CD4-positive, alpha-beta T cell treated with Interleukin-10 for 1 hour (primary cell): ENCODE measurements at regions not wholly inside any gene's neighbourhood (a gene's known extent, or its start where the extent isn't known, plus 50 kb on each side); places are given as distances from the start of the nearest gene placed in this dataset.

Experiments used
- DNase-seq: peaks from one replicate; pipeline ENCODE4 v3.0.0-alpha.2; 2020

DNA sequence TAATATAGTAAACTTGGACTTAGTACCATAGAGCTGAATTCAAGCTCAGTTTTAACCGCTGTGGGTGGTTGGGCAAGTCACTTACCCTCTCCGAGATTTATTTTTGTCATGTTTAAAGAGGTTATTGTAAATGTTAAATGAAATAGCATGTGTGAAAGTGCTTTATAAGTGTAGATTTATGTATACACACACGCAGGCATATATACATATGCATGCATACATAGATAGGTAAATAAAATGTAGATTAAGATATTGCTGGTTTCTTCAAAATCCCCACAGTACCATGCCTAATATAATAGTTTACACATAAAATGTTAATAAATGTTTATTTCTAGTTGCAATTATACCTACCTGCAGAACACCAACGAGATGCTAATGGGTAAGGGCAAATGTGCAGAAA lies 164.5 kb upstream of the EGFLAM start:
- DNase-seq: no peak

DNA sequence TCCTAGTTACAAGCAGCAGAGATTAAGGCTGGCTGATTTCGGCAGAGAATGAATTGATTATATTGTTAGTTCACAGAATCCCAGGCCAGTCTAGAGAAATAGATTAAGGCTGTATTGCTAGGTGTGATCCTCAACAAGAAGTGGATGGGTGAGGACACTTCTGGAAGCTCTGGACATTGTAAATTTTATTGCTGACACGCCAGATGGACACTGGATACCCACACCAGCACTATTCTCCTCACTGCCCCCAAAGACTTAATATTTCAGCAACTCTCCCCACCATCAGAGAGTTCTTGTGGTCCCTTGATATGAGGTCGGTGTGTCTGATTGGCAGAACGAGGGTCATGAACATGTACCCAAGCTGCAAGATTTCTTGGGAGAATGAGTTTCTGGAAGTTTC lies 171.6 kb upstream of the EGFLAM start:
- DNase-seq: no peak

DNA sequence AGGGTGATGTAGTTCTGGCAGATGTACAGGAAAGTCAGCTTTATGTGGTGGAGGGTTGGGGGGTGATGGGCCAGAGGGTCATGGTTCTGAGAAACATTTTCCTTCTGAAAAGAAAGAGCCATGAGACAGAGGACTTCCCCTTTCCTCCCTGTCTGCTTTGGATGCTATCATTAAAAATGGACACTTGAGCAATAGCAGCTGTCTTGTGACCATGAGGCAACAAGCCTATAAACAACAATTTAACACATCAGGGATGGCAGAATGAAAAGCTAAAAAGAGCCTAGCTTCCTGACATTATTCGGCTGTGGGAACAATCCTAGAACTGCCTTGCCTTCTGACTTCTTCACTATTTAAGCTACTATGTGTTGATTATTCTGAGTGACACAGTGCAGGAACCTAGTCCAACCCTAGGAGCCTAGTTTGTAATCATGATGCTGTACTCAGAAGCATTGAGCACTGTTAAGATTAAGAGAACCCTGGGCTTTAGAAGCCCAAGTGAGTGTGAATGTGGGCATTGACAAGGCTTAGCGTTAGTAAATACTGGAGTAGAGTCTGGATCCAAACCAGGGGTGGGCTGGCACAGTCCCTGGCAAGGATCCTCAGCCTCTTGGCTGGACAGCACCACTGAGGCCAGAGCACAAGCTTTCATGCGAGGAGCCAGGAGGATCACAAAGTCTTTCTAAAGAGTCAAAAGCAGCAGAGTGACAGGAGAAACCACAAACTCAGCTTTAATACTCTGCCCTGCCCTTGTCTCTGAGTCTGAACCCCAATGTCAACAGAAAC lies 178.5 kb upstream of the EGFLAM start:
- no peak for DNase-seq

DNA sequence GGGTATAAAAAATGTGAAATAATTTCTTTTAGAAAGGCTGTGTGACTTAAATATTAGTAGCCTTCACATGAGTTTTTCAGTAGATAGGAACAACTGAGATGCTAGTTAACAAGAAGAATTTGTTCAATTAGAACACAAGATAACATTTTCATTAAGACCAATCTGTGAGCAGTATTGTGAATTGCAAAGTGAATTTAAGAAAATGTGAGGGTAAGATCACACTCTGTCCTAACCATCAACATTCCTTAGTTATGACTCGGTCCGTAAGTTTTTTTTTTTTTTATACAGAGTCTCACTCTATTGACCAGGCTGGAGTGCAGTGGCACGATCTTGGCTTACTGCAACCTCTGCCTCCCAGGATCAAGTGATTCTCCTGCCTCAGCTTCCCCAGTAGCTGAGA lies 180.2 kb upstream of the EGFLAM start:
- DNase-seq: no peak

DNA sequence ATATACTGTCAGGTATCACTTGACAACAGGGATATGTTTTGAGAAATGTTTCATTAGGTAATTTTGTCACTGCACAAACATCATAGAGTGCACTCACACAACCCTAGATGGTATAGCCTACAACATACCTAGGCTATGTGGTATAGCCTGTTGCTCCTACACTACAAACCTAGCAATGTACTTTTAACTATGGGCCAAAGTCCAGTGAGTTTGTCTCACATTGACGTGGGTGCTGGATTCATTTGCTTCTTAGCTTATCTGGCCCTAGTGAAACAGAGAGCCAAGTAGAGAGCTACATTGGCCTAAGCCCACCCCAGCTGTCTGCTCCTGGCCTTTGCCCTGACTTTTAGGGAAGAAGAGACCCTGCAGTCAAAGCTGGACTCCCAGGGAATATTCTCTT lies 180.7 kb upstream of the EGFLAM start:
- no peak for DNase-seq

DNA sequence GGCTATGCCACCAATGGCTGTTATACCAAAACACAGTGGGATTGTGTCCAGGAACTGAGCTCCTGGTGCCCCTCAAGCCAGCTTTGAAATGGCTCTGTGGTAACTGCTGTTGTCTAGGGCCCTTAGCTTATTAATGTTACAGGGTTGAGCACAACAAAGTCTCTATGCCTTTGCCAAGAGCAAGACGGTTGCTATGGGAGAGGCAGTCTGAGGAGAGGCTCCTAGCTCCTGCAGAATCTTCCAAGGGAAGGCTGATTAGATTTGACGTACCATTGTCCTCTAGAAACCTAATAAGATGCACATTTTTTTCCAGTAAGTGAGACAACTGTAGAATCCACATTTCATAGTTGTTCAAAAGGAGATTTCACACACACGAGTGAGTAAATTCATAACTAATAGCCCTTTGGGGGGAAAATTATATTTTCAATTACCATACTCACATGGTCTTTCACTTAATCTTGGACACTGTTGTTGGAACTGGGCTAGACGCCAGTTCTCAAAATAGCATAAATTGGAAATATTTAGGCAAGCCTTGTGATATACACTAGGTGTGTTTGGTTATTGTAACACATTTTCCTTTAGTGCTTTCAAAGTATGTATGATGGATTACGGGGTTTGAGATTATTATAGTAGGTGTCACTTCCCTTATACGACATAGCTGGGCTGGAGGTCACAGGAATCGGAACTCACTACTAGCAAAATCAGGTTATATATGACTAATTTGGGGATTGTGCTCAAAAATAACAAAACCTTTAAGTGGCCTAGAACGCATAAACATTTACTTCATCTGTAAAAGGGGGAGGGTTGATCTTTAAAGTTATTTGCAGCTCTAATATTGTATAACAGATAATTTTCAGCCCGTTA lies 186.3 kb upstream of the EGFLAM start:
- DNase-seq: no peak

DNA sequence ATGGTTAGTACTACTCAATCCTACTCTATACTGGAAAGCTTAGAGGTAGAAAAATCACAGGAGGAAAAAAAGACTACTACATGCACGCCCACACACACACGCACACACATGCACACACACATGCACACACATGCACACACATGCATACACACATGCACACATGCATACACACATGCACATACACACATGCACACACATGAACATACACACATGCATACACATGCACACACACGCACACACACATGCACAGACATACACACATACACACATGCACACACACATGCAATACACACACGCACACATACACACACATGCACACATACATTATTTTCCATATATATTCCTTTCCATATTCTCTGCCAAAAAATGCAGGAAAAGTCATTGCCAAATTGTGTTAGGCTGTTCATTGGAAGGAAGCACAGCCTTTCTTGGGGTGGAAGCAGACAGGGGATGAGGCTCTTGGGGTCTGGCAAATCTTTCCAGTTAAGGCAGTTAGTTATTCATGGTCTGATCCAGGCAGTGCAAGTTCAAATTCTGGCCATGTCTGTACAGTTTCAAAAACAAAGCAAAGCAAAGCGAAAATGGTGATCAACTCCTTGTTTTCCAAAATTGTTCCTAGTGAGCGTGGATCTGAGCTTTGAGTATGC lies 187.9 kb upstream of the EGFLAM start:
- DNase-seq: no peak

DNA sequence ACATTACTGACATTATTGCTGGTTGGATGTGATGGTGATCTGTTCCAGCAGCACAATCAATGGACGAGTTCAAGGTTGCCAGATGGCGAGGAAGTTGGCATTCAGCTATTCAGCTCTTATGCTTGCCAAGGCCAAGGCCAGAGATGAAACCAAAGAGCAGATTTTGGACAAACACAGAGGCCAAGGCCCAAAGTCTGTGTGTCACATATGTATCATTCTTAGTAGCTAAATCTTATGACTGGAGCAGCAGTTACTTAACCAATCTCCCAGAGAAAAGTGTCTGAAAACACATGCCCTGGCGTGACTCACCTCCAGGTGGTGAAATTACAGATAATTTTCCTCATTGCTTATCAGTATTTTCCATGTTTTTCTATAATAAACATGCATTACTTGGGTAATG lies 189.0 kb upstream of the EGFLAM start:
- DNase-seq: no peak

DNA sequence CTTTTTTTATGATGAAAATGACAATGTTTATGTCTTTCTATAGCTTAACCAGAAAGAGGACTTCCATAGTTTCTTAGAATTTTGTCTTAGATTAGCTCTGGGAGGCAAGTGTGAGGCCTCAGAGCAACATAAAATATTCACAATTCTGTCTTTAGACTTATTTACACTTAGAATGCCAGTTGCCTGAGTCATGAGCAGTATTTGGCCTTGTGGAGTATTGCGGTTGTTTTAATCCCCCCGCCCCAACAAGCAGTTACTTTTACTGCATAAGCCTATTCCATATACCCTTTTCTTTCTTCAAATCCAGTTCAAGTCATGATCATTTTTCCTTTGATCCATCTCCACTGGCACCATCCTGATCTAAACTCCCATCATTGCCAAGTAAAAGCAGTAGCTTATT lies 198.0 kb upstream of the EGFLAM start:
- DNase-seq: no peak

DNA sequence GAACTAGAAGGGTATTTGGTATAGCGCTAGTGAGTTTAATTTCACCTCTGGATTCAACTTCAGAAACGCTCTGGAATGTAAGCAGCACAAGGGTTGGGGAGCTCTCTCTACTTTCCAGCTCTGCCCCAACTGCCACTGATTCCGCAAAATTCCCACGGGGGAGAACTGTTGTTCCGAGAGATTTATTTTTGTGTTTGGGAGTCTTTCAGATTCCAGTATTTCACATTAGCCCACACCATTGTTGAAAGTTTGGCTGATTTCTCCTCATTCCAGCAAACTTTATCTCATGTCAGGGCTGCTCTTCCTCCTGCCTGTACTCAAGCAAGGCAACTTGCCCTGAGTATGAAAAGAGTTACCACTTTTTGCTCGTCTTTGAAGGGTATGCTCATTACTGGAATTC lies 198.5 kb upstream of the EGFLAM start:
- no peak for DNase-seq

DNA sequence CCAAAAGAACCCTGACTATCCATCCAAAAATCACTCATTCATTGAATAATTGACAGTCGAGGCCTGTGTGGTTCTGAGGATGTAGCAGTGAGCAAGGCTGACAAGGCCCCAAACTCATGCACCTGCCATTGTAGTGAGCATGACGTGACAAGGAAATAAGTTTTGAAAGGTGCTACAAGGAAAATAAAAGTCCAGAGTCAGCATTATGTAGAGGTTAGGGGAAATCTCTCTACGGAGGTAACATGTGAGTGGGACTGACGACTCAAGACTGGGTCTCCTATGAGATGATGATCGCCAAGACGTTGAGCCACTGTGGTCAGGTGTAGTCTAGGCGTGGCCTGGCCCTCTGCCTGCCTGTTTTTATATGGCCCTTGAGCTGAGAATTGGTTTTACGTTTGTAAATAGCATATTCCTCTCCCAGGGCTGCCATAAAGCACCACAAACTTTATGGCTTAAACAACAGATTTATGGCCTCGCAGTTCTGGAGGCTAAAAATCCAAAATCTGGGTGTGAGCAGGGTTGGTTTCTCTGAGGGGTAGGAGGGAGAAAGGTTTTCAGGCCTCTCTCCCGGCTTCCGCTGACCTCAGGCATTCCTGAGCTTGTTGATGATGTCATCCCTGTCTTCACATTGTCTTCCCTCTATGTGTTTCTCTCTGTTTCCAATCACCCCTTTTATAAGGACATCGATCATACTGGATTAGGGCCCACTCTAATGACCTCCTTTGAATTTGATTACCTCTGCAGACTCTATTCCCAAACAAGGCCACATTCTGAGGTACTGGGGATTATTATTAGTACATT lies 206.4 kb upstream of the EGFLAM start:
- DNase-seq: no peak

DNA sequence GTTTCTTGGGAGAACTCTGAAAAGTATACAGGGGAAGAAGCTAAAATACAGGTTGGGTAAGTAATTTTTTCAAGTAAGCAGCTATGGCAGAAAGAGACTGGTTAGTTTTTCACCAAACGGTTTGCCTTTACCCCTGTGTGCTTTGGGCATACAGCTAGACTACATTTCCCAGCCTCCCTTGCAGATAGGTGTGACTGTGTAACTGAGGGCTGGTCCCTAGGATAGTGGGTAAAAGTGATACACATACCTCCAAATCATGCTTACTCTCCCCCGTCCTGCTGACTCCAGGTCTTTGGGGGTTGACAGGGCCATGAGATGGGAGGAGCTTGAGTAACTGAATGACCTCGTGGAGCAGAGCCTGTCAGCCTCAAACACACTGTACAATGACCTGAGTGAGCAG lies 208.6 kb upstream of the GDNF start:
- no peak for DNase-seq

DNA sequence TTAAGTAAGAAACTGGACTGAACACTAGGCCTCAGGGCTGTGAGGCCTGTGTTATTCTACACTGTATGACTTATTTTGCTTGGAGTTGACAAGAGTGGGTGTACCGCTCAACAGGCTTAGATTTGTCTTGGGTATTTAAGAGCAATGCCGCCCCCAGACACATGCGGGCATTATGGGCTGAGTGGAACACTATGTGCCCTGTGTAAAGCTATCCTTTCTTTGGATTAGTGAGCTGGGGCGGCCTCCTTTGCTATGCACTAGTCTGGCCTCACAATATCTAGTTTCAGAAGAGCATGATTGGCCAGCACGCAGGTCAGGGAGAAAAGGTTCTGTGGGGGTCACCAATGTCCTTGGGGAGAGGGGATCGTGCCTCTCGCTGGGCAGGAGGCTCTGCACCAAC lies 206.3 kb upstream of the GDNF start:
- DNase-seq: no peak

DNA sequence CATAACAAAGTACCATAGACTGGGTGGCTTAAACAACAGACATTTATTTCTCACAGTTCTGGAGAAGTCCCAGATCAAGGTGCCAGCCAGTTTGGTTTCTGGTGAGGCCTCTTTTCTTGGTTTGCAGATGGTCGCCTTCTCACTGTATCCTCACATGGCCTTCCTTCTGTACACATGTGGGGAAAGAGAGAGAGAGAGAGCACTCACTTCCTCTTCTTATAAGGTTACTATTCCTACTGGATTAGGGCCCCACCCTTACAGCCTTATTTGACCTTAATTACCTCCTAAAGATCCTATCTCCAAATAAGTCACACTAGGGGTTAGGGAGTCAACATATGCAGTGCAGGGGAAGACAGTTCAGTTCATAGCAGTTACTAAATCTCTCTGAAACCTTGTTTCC lies 205.6 kb upstream of the GDNF start:
- no peak for DNase-seq

DNA sequence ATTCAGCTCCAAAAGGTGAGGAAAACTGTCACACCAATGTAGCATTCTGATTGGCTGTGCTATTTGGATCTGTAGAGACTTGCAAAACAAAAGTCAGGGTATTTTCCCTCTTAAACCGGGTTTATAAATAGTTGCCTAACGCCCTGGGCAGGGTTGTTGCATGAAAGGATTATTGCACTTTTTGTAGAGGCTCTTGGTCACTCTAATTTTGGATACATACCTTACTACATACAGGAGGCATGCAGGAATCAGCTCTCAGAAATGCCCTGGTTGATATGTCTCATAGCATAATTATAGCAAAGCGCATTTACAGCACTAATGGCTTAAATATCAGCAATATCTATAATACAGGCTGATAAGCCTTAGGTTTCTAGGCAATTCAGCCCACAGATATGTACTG lies 200.0 kb upstream of the GDNF start:
- no peak for DNase-seq

DNA sequence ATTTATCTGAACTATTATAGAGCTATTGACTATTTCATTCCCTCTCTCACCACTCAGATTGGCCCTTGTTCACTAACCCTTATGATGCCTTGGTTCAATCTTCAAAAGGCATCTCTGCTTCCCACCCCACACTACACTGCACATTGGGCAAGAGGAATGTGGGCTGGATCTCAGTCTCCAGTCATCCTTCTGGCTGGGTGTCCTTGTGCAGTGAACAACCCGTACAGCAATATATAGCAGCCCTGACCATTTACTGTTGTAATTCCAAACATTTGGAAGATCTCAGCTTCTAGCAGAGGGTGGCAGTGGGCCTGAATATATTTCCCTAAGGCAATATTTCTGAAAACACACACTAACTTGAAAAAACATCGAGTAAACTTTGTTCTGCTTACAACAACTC lies 199.2 kb upstream of the GDNF start:
- DNase-seq: no peak

DNA sequence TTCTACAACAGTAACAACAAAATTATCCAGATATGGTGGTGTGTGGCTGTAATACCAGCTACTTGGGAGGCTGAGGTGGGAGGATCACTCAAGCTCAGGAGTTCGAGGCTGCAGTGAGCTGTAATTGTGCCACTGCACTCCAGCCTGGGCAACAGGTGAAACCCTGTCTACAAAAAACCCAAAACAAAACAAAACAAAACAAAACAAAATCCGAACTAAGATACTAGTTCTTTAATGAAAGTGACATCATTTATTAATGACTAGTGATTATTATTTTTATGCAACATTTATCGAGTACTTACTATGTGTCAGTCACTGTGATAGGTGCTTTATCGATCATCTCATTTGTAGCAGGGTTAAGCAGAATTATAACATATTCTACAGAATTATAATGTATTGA lies 196.9 kb upstream of the GDNF start:
- DNase-seq: no peak

DNA sequence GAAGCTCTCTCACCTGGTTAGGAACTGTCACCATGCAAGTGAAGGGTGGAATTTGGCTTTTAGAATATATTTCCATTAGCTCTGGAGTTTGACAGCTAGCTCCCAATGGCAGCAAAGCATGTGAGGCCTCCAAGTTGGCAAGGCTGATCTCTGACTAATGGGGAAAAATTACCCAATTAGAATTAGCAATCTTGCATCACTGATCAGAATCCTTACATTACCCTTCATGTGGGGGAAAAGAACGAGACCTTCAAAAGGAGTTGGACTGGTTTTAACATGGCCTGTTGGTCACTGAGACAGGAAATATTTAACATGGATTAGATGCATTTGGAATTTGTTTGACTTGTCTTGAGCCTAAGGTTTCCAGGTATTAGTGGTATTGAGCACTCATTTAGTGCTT lies 192.3 kb upstream of the GDNF start:
- DNase-seq: no peak

DNA sequence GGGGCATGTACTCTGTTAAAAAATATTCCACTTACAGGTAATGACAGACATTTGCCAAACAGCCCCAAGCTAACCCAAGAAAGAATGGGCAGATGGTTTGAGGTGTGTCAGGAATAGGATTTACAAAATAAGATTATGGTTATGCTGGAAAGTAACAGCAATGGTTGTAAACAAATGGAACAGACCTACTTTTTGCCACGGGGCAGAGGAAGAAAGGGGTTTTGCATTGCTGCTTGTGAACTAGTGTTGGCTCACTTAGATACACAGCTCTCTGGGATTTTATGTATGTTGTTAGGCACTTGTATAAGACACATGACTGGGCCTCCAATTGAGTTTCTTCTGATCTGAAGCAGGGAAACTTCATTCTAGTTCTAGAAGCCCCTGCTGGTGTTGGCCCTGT lies 191.5 kb upstream of the GDNF start:
- DNase-seq: no peak

DNA sequence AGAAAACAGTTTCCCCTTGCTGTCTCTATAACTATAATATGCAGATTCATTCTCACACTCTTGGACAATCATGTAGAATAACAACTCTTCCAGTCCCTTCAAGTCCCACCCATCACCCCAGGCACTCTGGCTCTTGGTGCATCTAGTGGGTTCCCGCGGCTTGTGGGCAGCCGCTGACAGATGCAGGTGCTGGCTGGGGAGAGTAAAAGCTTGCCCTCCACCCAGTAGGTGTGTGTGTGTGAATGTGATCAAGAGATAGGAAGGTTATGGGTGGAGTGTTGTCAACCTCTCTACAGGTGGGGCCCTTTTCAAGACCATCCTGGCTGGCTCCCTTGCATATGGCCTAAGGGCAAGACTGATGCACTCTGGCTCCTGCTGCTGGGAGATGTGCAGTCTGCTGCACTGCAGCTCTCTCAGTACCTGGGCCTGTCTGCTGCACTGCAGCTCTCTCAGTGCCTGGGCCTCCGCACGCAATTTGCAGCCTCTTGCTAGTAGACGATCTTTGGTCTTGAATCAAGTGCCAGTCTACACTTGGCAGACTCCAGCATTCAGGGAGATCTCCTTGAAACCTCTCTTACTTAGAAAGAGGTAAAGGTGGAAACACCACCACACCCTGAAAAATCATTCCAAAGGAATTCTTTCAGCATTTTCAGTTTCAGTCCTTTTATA lies 189.7 kb upstream of the GDNF start:
- DNase-seq: no peak

DNA sequence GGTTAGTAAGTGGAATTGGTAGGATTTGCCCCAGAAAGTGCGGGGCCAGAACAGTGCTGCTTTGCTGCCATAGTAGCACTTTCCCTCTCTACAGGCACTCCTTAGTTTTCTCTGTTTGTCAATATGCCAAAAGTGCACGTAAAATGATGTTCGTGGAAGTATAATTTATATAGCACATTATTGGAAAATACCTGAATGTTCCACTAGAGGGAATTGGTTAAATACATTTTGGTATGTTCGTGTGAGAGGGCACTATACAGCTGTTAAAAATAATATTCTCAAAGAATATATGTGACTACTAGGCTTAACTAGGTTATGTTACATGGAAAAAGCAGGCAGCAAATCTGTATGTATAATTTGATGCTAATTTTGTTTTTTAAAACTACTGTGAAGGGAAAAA lies 184.0 kb upstream of the GDNF start:
- no peak for DNase-seq

DNA sequence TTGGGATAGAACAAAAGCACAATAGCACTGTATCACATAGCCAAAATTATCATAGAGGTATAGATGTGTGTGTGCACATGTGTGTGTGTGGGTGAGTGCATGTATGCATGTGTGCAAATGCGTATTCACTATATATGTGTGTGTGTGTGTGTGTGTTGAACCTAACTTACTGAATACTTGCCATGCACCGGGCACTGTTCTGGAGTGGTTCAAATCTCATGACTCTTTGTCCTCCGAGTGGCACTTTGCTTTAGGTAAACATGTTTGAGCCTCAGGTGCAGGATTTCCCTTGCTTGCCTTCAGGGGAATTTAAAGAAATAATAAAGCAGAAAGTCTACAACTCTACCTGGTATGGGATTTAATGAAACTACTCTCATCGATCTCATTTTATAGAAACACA lies 183.5 kb upstream of the GDNF start:
- DNase-seq: no peak

DNA sequence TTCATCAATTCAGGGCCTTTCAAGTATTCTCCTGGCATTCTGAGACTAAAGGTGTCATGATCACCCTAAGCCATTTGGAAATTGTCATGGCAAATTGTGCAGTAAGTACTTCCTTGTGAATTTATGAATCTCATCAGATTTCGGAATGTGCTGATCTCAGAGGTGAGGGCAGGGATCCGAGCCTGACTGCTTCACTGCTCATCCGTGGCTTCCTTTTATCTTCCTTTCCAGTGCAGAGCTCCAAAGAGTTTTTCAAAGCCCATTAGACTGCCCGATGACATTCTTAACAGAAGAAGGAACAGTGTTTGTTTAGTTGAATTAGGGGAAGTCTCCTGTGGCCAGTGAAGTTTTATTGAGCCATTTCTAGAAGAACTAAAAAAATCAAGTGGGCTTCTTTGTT lies 182.8 kb upstream of the GDNF start:
- DNase-seq: no peak
